ENCODE measurements at regions not wholly inside any gene's neighbourhood (a gene's known extent, or its start where the extent isn't known, plus 50 kb on each side); places are given as distances from the start of the nearest gene placed in this dataset.

- no TSS peak for BruUV-seq (replicated peaks)
- CTCF ChIA-PET: no interaction called here
These were observed 72.6 kb upstream of the SEMA6D start for GRCh38 chr15:47644722-47645121.

More at GRCh38 chr15:47644722-47645121, 72.6 kb upstream of the SEMA6D start:
- ChIA-PET SMC1A (ENCODE audit: uncharacterized antibody, unreplicated experiment) (no interaction called here), POLR2A (no interaction called here), RAD21 (ENCODE audit: unreplicated experiment) (no interaction called here)
- in situ Hi-C loops (cut with MboI): no loop called here
- DNase-seq (ENCODE audit: low read depth, low spot score) (no peak), ATAC-seq (no peak), FAIRE-seq (no peak)
- no peak overlapping the region for H3K4me2 ChIP-seq (ENCODE audit: control insufficient read depth, insufficient read depth)
- no peak overlapping the region for H3K9ac ChIP-seq (ENCODE audit: control insufficient read depth, insufficient read depth, low read length)
- WGBS (ENCODE audit: insufficient coverage, insufficient replicate concordance, low lambda C conversion rate, missing lambda C conversion rate): 55% methylated on average over 3 of the region's 3 CpGs
- H3K27ac ChIP-seq (ENCODE audit: control insufficient read depth, insufficient read depth): no peak overlapping the region
- H4K20me1 ChIP-seq (ENCODE audit: control insufficient read depth, insufficient read depth): no peaks in the 10 kb centered on the region
- H3K4me3 ChIP-seq: no peak overlapping the region
- H3K36me3 ChIP-seq (ENCODE audit: control insufficient read depth in 2 of 2, insufficient read depth in 2 of 2, low read length in 1 of 2): no peaks in the 10 kb centered on the region
- H3K4me1 ChIP-seq (ENCODE audit: control insufficient read depth, insufficient read depth, low read length): no peaks in the 10 kb centered on the region
- H2AFZ ChIP-seq (ENCODE audit: control insufficient read depth, low read depth, low read length): no peak overlapping the region
- intact Hi-C loops (cut with micrococcal nuclease; ENCODE audit: unreplicated experiment): no loop called here
- H3K9me3 ChIP-seq (replicated peaks; ENCODE audit: control insufficient read depth, insufficient read depth, low read length): no peaks in the 10 kb centered on the region
- H3K79me2 ChIP-seq (ENCODE audit: control insufficient read depth, insufficient read depth, low read length): no peaks in the 10 kb centered on the region
- H3K27me3 ChIP-seq (replicated peaks in 1 of 2; ENCODE audit: control insufficient read depth in 2 of 2, insufficient read depth in 2 of 2, low read length in 1 of 2): no peaks in the 10 kb centered on the region
- TF ChIP-seq IRF3 (IDR thresholded peaks at IDR 0.05): no peak
- no peak for TF ChIP-seq TCF7 (IDR thresholded peaks at IDR 0.05; ENCODE audit: borderline replicate concordance)
- TF ChIP-seq CBX3 (IDR thresholded peaks at IDR 0.05; ENCODE audit: borderline replicate concordance, low read depth): no peak
- no peak for TF ChIP-seq CHD4 (IDR thresholded peaks at IDR 0.05)
- no peak for TF ChIP-seq NKRF (conservative IDR thresholded peaks at IDR 0.05)
- TF ChIP-seq RFX5 (IDR thresholded peaks at IDR 0.05; ENCODE audit: low read depth, low read length): no peak
- TF ChIP-seq CEBPZ (IDR thresholded peaks at IDR 0.05; ENCODE audit: low read depth, low read length): no peak
- TF ChIP-seq HDGF (IDR thresholded peaks at IDR 0.05): no peak
- no peak for TF ChIP-seq LARP7 (IDR thresholded peaks at IDR 0.05)
- TF ChIP-seq E2F4 (IDR thresholded peaks at IDR 0.05; ENCODE audit: low read depth, low read length): no peak
- TF ChIP-seq ZBTB33 (IDR thresholded peaks at IDR 0.05): no peak
- no peak for TF ChIP-seq NR2C1 (IDR thresholded peaks at IDR 0.05)
- TF ChIP-seq HDAC2 (IDR thresholded peaks at IDR 0.05): no peak
- no peak for TF ChIP-seq EED (IDR thresholded peaks at IDR 0.05; ENCODE audit: low read depth)

Data from GM12878 (cell line).